ENCODE measurements at regions not wholly inside any gene's neighbourhood (a gene's known extent, or its start where the extent isn't known, plus 50 kb on each side); places are given as distances from the start of the nearest gene placed in this dataset.

DNA sequence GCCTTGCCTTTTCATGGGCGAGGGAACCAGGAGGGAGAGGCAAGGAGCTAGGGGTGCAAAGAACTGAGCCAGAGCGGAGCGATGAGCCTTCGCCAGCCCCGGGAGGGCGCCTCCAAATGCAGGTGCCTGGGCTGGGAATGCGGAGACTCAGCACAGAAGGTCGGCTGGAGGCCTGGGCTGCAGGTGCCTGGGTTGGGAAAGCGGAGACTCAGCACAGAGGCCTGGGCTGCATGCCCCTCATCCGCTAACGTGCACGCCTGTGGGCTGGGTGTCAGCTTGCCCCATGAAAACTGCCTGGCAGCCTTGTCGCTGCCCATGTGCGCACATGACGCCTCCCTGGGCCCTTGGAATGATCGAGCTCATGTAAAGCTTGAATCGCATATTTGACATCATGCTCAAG is 51.8 kb downstream of the POM121L12 start:
- TF ChIP-seq, protein P1, sequence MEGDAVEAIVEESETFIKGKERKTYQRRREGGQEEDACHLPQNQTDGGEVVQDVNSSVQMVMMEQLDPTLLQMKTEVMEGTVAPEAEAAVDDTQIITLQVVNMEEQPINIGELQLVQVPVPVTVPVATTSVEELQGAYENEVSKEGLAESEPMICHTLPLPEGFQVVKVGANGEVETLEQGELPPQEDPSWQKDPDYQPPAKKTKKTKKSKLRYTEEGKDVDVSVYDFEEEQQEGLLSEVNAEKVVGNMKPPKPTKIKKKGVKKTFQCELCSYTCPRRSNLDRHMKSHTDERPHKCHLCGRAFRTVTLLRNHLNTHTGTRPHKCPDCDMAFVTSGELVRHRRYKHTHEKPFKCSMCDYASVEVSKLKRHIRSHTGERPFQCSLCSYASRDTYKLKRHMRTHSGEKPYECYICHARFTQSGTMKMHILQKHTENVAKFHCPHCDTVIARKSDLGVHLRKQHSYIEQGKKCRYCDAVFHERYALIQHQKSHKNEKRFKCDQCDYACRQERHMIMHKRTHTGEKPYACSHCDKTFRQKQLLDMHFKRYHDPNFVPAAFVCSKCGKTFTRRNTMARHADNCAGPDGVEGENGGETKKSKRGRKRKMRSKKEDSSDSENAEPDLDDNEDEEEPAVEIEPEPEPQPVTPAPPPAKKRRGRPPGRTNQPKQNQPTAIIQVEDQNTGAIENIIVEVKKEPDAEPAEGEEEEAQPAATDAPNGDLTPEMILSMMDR (IDR thresholded peaks at IDR 0.05; ENCODE audit: poor library complexity, severe bottlenecking): no peak
- TF ChIP-seq RAD21 (conservative IDR thresholded peaks at IDR 0.05): no peak

Measured in neural cell (in vitro differentiated cells).